GM12878 (cell line): ENCODE measurements at regions not wholly inside any gene's neighbourhood (a gene's known extent, or its start where the extent isn't known, plus 50 kb on each side); places are given as distances from the start of the nearest gene placed in this dataset.

Experiments
- ATAC-seq: fragments of 200-7000 bp; cut with Tn5 transposase; 3 replicates; pipeline ENCODE4 v1.9.1; 2020; ENCODE audit warnings: mild to moderate bottlenecking, moderate library complexity
- BruUV-seq: library from RNA; stranded (reverse); fragments of 400-500 nt; replicated peaks from 2 replicates; lab custom pipeline; 2021; lab: Mats Ljungman, UMichigan
- CTCF ChIA-PET: fragments of 300-600 bp; sonication (Branson Sonifier 250); formaldehyde crosslinking; extraction: SDS; loops from one replicate; lab custom pipeline; 2021; ENCODE audit warnings: inconsistent platforms; lab: Yijun Ruan, JAX
- POLR2A ChIA-PET: fragments of 350-600 bp; formaldehyde crosslinking; extraction: SDS; loops from one replicate; lab custom pipeline; 2021; ENCODE audit warnings: inconsistent platforms; lab: Charles Lee
- RAD21 ChIA-PET: fragments of 300-600 bp; sonication (Branson Sonifier 250); formaldehyde crosslinking; loops from one replicate; lab custom pipeline; 2023; ENCODE audit warnings: antibody characterized with exemption; ENCODE audit not compliant: unreplicated experiment; lab: Charles Lee
- SMC1A ChIA-PET: fragments of 300-600 bp; sonication (Branson Sonifier 250); formaldehyde crosslinking; loops from one replicate; lab custom pipeline; 2023; ENCODE audit not compliant: unreplicated experiment, uncharacterized antibody; lab: Charles Lee
- DNase-seq: peaks from one replicate; pipeline ENCODE4 v3.0.0-alpha.2; 2011; ENCODE audit warnings: low read depth, low spot score
- FAIRE-seq: peaks from 3 replicates; lab custom pipeline; 2011; peaks lifted over from hg19 to GRCh38; lab: Jason Lieb, UNC
- H2AFZ ChIP-seq: 2 replicates; pipeline ENCODE4 v1.6.0; 2011; ENCODE audit warnings: low read depth, low read length, control low read depth; ENCODE audit not compliant: control insufficient read depth
- H3K27ac ChIP-seq: 2 replicates; pipeline ENCODE4 v1.5.1; 2011; ENCODE audit warnings: control low read depth; ENCODE audit not compliant: control insufficient read depth, insufficient read depth
- H3K27me3 ChIP-seq, 2 experiments: replicated peaks in 1 of 2; 2 replicates each; pipeline versions ENCODE4 v1.6.0 to v1.6.1; 2011; ENCODE audit warnings: low read length in 1 of 2; ENCODE audit not compliant: control insufficient read depth in 2 of 2, insufficient read depth in 2 of 2
- H3K36me3 ChIP-seq, 2 experiments: 2 replicates each; pipeline ENCODE4 v1.5.1; 2011; ENCODE audit warnings: low read length in 1 of 2; ENCODE audit not compliant: control insufficient read depth in 2 of 2, insufficient read depth in 2 of 2
- H3K4me1 ChIP-seq: 2 replicates; pipeline ENCODE4 v1.6.1; 2011; ENCODE audit warnings: mild to moderate bottlenecking, low read length, moderate library complexity, mixed read lengths; ENCODE audit not compliant: control insufficient read depth, insufficient read depth
- H3K4me2 ChIP-seq: 2 replicates; pipeline ENCODE4 v1.6.0; 2011; ENCODE audit warnings: control low read depth; ENCODE audit not compliant: control insufficient read depth, insufficient read depth
- H3K4me3 ChIP-seq: fragments of 200-600 bp; sonication (generic); 2 replicates; pipeline ENCODE4 v1.5.1; 2016
- H3K79me2 ChIP-seq: 2 replicates; pipeline ENCODE4 v1.6.0; 2011; ENCODE audit warnings: low read length; ENCODE audit not compliant: control insufficient read depth, insufficient read depth
- H3K9ac ChIP-seq: 2 replicates; pipeline ENCODE4 v1.8.0; 2011; ENCODE audit warnings: low read length, control low read depth, mixed read lengths; ENCODE audit not compliant: control insufficient read depth, insufficient read depth
- H3K9me3 ChIP-seq: replicated peaks from 3 replicates; pipeline ENCODE4 v1.5.1; 2011; ENCODE audit warnings: mild to moderate bottlenecking, low read length; ENCODE audit not compliant: control insufficient read depth, insufficient read depth
- H4K20me1 ChIP-seq: 2 replicates; pipeline ENCODE4 v1.6.0; 2011; ENCODE audit not compliant: control insufficient read depth, insufficient read depth
- CHD1 ChIP-seq: IDR thresholded peaks from 2 replicates; pipeline ENCODE4 v1.6.1; 2012; ENCODE audit warnings: low read depth, low read length, improper control_type of control experiment
- ESRRA ChIP-seq: IDR thresholded peaks from 2 replicates; pipeline ENCODE4 v1.6.1; 2012; ENCODE audit warnings: mild to moderate bottlenecking, low read length, improper control_type of control experiment
- FOS ChIP-seq: IDR thresholded peaks from 3 replicates; pipeline ENCODE4 v1.6.1; 2011; ENCODE audit warnings: borderline replicate concordance; ENCODE audit not compliant: insufficient read length; ENCODE audit errors: extremely low read depth
- HDAC2 ChIP-seq: fragments of 200-600 bp; sonication (generic); IDR thresholded peaks from 2 replicates; pipeline ENCODE4 v1.6.1; 2017
- MYB ChIP-seq: fragments of 150-350 bp; IDR thresholded peaks from 2 replicates; pipeline ENCODE4 v1.6.1; 2014; ENCODE audit warnings: mild to moderate bottlenecking, low read depth, low read length, borderline replicate concordance
- MYC ChIP-seq: IDR thresholded peaks from 2 replicates; pipeline ENCODE4 v1.6.1; 2011; ENCODE audit warnings: mild to moderate bottlenecking, low read length, moderate library complexity, inconsistent platforms; ENCODE audit not compliant: insufficient read depth, insufficient replicate concordance, insufficient read length, severe bottlenecking
- NR2C1 ChIP-seq: fragments of 450-650 bp; IDR thresholded peaks from 2 replicates; pipeline ENCODE4 v1.6.1; 2017; ENCODE audit warnings: antibody characterized with exemption, mild to moderate bottlenecking, moderate library complexity
- POLR2AphosphoS2 ChIP-seq: IDR thresholded peaks from 2 replicates; pipeline ENCODE4 v1.6.1; 2011; ENCODE audit warnings: low read depth, mild to moderate bottlenecking, low read length, improper control_type of control experiment, moderate library complexity
- RAD51 ChIP-seq: fragments of 450-650 bp; IDR thresholded peaks from 2 replicates; pipeline ENCODE4 v1.6.1; 2016; ENCODE audit warnings: moderate library complexity, mild to moderate bottlenecking, inconsistent platforms
- RELA ChIP-seq: fragments of 450-650 bp; IDR thresholded peaks from 2 replicates; pipeline ENCODE4 v1.8.0; 2014; ENCODE audit warnings: borderline replicate concordance; ENCODE audit not compliant: partially characterized antibody
- SIN3A ChIP-seq: IDR thresholded peaks from 2 replicates; pipeline ENCODE4 v1.6.1; 2012; ENCODE audit warnings: low read depth, low read length, improper control_type of control experiment
- SMARCA5 ChIP-seq: fragments of 450-650 bp; IDR thresholded peaks from 2 replicates; pipeline ENCODE4 v1.6.1; 2017; ENCODE audit warnings: mild to moderate bottlenecking
- SREBF2 ChIP-seq: IDR thresholded peaks from 2 replicates; pipeline ENCODE4 v1.6.1; 2012; ENCODE audit warnings: mild to moderate bottlenecking, low read length
- TCF12 ChIP-seq: IDR thresholded peaks from 2 replicates; pipeline ENCODE4 v1.6.1; 2011; ENCODE audit warnings: low read depth, mild to moderate bottlenecking, low read length
- ZZZ3 ChIP-seq: IDR thresholded peaks from 2 replicates; pipeline ENCODE4 v1.6.1; 2011; ENCODE audit warnings: low read depth; ENCODE audit not compliant: control insufficient read depth, insufficient read length
- WGBS: methylation state at CpG from one replicate; pipeline ENCODE4 v1.1.6; 2016; ENCODE audit warnings: low lambda C conversion rate; ENCODE audit not compliant: insufficient replicate concordance, insufficient coverage; ENCODE audit errors: missing lambda C conversion rate; 5-methylcytosine and 5-hydroxymethylcytosine counted together
- in situ Hi-C: fragments of 300-500 bp; cut with MboI; formaldehyde crosslinking; loops from 9 replicates; pipeline ENCODE4 v1.14.3; 2018; ENCODE audit warnings: mixed read lengths
- intact Hi-C: fragments of 100-400 bp; cut with micrococcal nuclease; formaldehyde crosslinking; loops from one replicate; pipeline ENCODE4 v1.14.2; 2022; ENCODE audit not compliant: unreplicated experiment
- TF ChIP-seq, protein P1 (sequence below): IDR thresholded peaks from 2 replicates; pipeline ENCODE4 v1.6.1; 2011; ENCODE audit warnings: borderline replicate concordance, low read depth, mild to moderate bottlenecking, moderate library complexity, mixed read lengths, low read length; ENCODE audit not compliant: insufficient read depth; ENCODE audit errors: extremely low read length
- TF ChIP-seq, protein P2 (sequence below): fragments of 450-650 bp; IDR thresholded peaks from 2 replicates; pipeline ENCODE4 v1.6.1; 2017; ENCODE audit warnings: borderline replicate concordance
- TF ChIP-seq, protein P3 (sequence below): fragments of 450-650 bp; IDR thresholded peaks from 2 replicates; pipeline ENCODE4 v1.6.1; 2017; ENCODE audit warnings: mild to moderate bottlenecking, low read depth, inconsistent platforms; ENCODE audit not compliant: poor library complexity, severe bottlenecking
- TF ChIP-seq, protein P4 (sequence below): fragments of 450-650 bp; IDR thresholded peaks from 2 replicates; pipeline ENCODE4 v1.6.1; 2017; ENCODE audit warnings: low read depth, mild to moderate bottlenecking, moderate library complexity

DNA sequence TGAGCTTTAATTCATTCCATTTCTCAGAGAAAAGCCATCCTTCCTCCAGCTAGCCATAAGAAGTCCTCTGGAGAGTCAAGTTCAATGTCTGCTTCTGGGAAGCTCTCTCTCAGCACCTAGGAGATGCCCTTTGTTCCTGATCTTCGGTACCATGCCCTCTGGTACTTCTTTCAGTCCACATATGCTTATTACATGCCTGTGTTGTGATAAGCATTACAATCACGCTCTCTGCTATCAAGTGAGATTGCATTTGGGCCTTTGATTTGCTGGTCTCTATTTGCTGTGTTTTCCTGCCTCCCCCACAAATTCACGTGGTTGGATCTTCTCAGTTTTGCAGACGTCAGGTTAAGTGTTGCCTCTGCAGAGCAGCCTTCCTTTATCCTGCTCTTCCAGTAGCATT is 178.1 kb downstream of the TOX3 start (continued):
- TF ChIP-seq MYC, result no peak
- no peak for TF ChIP-seq FOS
- TF ChIP-seq MYB, result no peak
- no peak for TF ChIP-seq RELA
- TF ChIP-seq NR2C1, result no peak
- TF ChIP-seq ZZZ3, result no peak
- no peak for TF ChIP-seq HDAC2
- TF ChIP-seq, protein P1, sequence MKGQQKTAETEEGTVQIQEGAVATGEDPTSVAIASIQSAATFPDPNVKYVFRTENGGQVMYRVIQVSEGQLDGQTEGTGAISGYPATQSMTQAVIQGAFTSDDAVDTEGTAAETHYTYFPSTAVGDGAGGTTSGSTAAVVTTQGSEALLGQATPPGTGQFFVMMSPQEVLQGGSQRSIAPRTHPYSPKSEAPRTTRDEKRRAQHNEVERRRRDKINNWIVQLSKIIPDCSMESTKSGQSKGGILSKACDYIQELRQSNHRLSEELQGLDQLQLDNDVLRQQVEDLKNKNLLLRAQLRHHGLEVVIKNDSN, result no peak
- no peak for TF ChIP-seq TCF12
- no peak for TF ChIP-seq ESRRA
- TF ChIP-seq SREBF2, result no peak
- no peak for TF ChIP-seq SMARCA5
- TF ChIP-seq POLR2AphosphoS2, result no peak

DNA sequence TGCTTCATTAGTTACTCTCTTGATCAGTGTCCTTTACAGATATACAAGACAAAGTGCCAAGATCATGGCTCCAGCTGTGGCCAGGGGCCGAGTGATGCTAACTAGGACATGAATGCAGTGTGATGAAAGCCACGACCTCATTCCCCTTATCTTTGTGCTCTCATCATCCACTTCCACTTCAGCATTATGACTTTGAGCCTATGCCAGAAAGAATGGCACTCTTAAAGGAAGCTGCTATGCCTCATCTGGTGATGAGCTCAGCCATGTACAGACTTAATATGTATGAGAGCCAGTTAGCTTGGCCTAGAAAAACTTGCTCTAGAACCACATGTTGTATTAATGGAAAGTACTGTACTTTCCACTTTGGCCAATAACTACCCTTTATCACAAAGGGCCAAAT is 179.1 kb downstream of the TOX3 start:
- Histone ChIP-seq H3K4me1 (no peaks in the 10 kb centered on the region), H3K9ac (no peak overlapping the region), H4K20me1 (no peaks in the 10 kb centered on the region), H3K36me3 (no peaks in the 10 kb centered on the region), H3K27me3 (no peaks in the 10 kb centered on the region), H3K9me3 (no peaks in the 10 kb centered on the region; the same call in 2 of the 3 replicates), H3K79me2 (no peaks in the 10 kb centered on the region), H3K4me2 (no peak overlapping the region), H3K27ac (no peak overlapping the region), H2AFZ (no peak overlapping the region), H3K4me3 (no peak overlapping the region)
- ATAC-seq (no peak), FAIRE-seq (no peak), DNase-seq (no peak)
- WGBS, result 0% methylated on average over 2 of the region's 2 CpGs
- POLR2A ChIA-PET, result no interaction called here
- BruUV-seq, result no TSS peak
- in situ Hi-C loops (no loop called here), intact Hi-C loops (no loop called here)
- CTCF ChIA-PET, result no interaction called here
- SMC1A ChIA-PET, result interaction anchor here (1.1 kb wide), 1 partner anchor 67 kb away, joined by 4 read pairs; no protein-coding TSS in a partner anchor
- RAD21 ChIA-PET, result no interaction called here
- TF ChIP-seq RAD51, result no peak
- TF ChIP-seq CHD1, result no peak
- TF ChIP-seq NR2C1, result no peak
- TF ChIP-seq, protein P2, sequence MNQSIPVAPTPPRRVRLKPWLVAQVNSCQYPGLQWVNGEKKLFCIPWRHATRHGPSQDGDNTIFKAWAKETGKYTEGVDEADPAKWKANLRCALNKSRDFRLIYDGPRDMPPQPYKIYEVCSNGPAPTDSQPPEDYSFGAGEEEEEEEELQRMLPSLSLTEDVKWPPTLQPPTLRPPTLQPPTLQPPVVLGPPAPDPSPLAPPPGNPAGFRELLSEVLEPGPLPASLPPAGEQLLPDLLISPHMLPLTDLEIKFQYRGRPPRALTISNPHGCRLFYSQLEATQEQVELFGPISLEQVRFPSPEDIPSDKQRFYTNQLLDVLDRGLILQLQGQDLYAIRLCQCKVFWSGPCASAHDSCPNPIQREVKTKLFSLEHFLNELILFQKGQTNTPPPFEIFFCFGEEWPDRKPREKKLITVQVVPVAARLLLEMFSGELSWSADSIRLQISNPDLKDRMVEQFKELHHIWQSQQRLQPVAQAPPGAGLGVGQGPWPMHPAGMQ, result no peak
- TF ChIP-seq, protein P3, sequence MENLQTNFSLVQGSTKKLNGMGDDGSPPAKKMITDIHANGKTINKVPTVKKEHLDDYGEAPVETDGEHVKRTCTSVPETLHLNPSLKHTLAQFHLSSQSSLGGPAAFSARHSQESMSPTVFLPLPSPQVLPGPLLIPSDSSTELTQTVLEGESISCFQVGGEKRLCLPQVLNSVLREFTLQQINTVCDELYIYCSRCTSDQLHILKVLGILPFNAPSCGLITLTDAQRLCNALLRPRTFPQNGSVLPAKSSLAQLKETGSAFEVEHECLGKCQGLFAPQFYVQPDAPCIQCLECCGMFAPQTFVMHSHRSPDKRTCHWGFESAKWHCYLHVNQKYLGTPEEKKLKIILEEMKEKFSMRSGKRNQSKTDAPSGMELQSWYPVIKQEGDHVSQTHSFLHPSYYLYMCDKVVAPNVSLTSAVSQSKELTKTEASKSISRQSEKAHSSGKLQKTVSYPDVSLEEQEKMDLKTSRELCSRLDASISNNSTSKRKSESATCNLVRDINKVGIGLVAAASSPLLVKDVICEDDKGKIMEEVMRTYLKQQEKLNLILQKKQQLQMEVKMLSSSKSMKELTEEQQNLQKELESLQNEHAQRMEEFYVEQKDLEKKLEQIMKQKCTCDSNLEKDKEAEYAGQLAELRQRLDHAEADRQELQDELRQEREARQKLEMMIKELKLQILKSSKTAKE, result no peak
- no peak for TF ChIP-seq SIN3A
- TF ChIP-seq, protein P4, sequence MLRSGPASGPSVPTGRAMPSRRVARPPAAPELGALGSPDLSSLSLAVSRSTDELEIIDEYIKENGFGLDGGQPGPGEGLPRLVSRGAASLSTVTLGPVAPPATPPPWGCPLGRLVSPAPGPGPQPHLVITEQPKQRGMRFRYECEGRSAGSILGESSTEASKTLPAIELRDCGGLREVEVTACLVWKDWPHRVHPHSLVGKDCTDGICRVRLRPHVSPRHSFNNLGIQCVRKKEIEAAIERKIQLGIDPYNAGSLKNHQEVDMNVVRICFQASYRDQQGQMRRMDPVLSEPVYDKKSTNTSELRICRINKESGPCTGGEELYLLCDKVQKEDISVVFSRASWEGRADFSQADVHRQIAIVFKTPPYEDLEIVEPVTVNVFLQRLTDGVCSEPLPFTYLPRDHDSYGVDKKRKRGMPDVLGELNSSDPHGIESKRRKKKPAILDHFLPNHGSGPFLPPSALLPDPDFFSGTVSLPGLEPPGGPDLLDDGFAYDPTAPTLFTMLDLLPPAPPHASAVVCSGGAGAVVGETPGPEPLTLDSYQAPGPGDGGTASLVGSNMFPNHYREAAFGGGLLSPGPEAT, result no peak
